Astrocyte (in vitro differentiated cells and primary cell): ENCODE measurements at regions not wholly inside any gene's neighbourhood (a gene's known extent, or its start where the extent isn't known, plus 50 kb on each side); places are given as distances from the start of the nearest gene placed in this dataset.

ENCODE experiments used
- DNase-seq: peaks from one replicate; pipeline ENCODE4 v3.0.0-alpha.2; 2010; ENCODE audit warnings: low read depth
- FAIRE-seq: peaks from 2 replicates; lab custom pipeline; 2011; peaks lifted over from hg19 to GRCh38; lab: Jason Lieb, UNC
- H2AFZ ChIP-seq: 2 replicates; pipeline ENCODE4 v1.6.0; 2012; ENCODE audit warnings: low read depth, low read length, inconsistent platforms
- H3K27ac ChIP-seq: 2 replicates; pipeline ENCODE4 v1.5.1; 2011; ENCODE audit warnings: low read depth, low read length, inconsistent platforms
- H3K27me3 ChIP-seq: 2 replicates; pipeline ENCODE4 v1.6.0; 2011; ENCODE audit warnings: low read length, inconsistent platforms; ENCODE audit not compliant: insufficient read depth
- H3K36me3 ChIP-seq: 2 replicates; pipeline ENCODE4 v1.5.1; 2011; ENCODE audit warnings: low read length, inconsistent platforms; ENCODE audit not compliant: insufficient read depth
- H3K4me1 ChIP-seq: 2 replicates; pipeline ENCODE4 v1.5.1; 2011; ENCODE audit warnings: low read length, inconsistent platforms; ENCODE audit not compliant: insufficient read depth
- H3K4me2 ChIP-seq: 2 replicates; pipeline ENCODE4 v1.6.0; 2012; ENCODE audit warnings: low read length, inconsistent platforms
- H3K4me3 ChIP-seq: 2 replicates; pipeline ENCODE4 v1.5.1; 2011; ENCODE audit warnings: low read depth, mild to moderate bottlenecking, low read length, inconsistent platforms; ENCODE audit not compliant: insufficient read depth
- H3K79me2 ChIP-seq: 2 replicates; pipeline ENCODE4 v1.6.0; 2012; ENCODE audit warnings: mild to moderate bottlenecking, low read length, inconsistent platforms; ENCODE audit not compliant: insufficient read depth
- H3K9ac ChIP-seq: 2 replicates; pipeline ENCODE4 v1.6.0; 2012; ENCODE audit warnings: mild to moderate bottlenecking, low read length, inconsistent platforms
- H3K9me3 ChIP-seq: 2 replicates; pipeline ENCODE4 v1.5.1; 2012; ENCODE audit warnings: low read depth, mild to moderate bottlenecking, low read length, inconsistent platforms; ENCODE audit not compliant: insufficient read depth
- H4K20me1 ChIP-seq: 2 replicates; pipeline ENCODE4 v1.6.0; 2012; ENCODE audit warnings: low read length, inconsistent platforms; ENCODE audit not compliant: insufficient read depth
- H3K27ac Mint-ChIP-seq: one replicate; pipeline ENCODE4 v1.8.0; 2021; ENCODE audit warnings: mild to moderate bottlenecking, mixed read lengths; ENCODE audit not compliant: unreplicated experiment
- H3K27me3 Mint-ChIP-seq: one replicate; pipeline ENCODE4 v1.8.0; 2021; ENCODE audit warnings: low read depth, mixed read lengths; ENCODE audit not compliant: unreplicated experiment
- H3K36me3 Mint-ChIP-seq: one replicate; pipeline ENCODE4 v1.8.0; 2021; ENCODE audit warnings: low read depth, mixed read lengths; ENCODE audit not compliant: unreplicated experiment
- H3K4me1 Mint-ChIP-seq: one replicate; pipeline ENCODE4 v1.8.0; 2021; ENCODE audit warnings: low read depth, mixed read lengths; ENCODE audit not compliant: unreplicated experiment
- H3K4me3 Mint-ChIP-seq: one replicate; pipeline ENCODE4 v1.8.0; 2021; ENCODE audit warnings: mild to moderate bottlenecking, moderate library complexity, mixed read lengths; ENCODE audit not compliant: unreplicated experiment
- H3K9me3 Mint-ChIP-seq: one replicate; pipeline ENCODE4 v1.8.0; 2021; ENCODE audit warnings: mild to moderate bottlenecking, mixed read lengths; ENCODE audit not compliant: unreplicated experiment
- CTCF ChIP-seq: IDR thresholded peaks from 2 replicates; pipeline ENCODE4 v1.5.1; 2011; ENCODE audit warnings: low read depth, mild to moderate bottlenecking, inconsistent platforms, low read length, moderate library complexity; ENCODE audit not compliant: insufficient read depth
- EZH2 ChIP-seq: IDR thresholded peaks from 2 replicates; pipeline ENCODE4 v1.6.1; 2012; ENCODE audit warnings: mild to moderate bottlenecking, low read length, inconsistent platforms; ENCODE audit not compliant: insufficient read depth

GRCh38 chr5:121503111-121503840, 348.4 kb upstream of the FTMT start:
- TF ChIP-seq CTCF (no peak), EZH2 (no peak)
- no peaks in the 10 kb centered on the region for H3K4me1 ChIP-seq
- H3K79me2 ChIP-seq = no peaks in the 10 kb centered on the region
- no peaks in the 10 kb centered on the region for H3K36me3 ChIP-seq
- no peak for DNase-seq
- H3K27ac ChIP-seq = no peak overlapping the region
- no peak overlapping the region for H3K4me2 ChIP-seq
- Mint-ChIP-seq H3K27ac (no peak overlapping the region), H3K4me1 (peaks cover 4% of the 10 kb centered on the region), H3K4me3 (no peak overlapping the region), H3K36me3 (no peaks in the 10 kb centered on the region), H3K27me3 (no peaks in the 10 kb centered on the region), H3K9me3 (no peaks in the 10 kb centered on the region)
- no peak for FAIRE-seq
- no peak overlapping the region for H3K9ac ChIP-seq
- H4K20me1 ChIP-seq = no peaks in the 10 kb centered on the region
- no peak overlapping the region for H2AFZ ChIP-seq
- H3K4me3 ChIP-seq = no peak overlapping the region
- H3K27me3 ChIP-seq = no peaks in the 10 kb centered on the region
- H3K9me3 ChIP-seq = no peaks in the 10 kb centered on the region

GRCh38 chr5:121516997-121517396, 334.7 kb upstream of the FTMT start:
- Mint-ChIP-seq H3K4me3 (no peak overlapping the region), H3K36me3 (no peaks in the 10 kb centered on the region), H3K27me3 (no peaks in the 10 kb centered on the region), H3K27ac (no peak overlapping the region), H3K9me3 (no peaks in the 10 kb centered on the region), H3K4me1 (no peaks in the 10 kb centered on the region)
- Histone ChIP-seq H3K79me2 (no peaks in the 10 kb centered on the region), H3K9ac (no peak overlapping the region), H2AFZ (no peak overlapping the region), H3K27me3 (no peaks in the 10 kb centered on the region), H3K4me3 (no peak overlapping the region), H3K4me1 (no peaks in the 10 kb centered on the region), H3K27ac (no peak overlapping the region), H3K36me3 (no peaks in the 10 kb centered on the region), H3K9me3 (no peaks in the 10 kb centered on the region), H4K20me1 (no peaks in the 10 kb centered on the region), H3K4me2 (no peak overlapping the region)
- no peak for DNase-seq
- TF ChIP-seq CTCF (no peak), EZH2 (no peak)
- FAIRE-seq = no peak

- FAIRE-seq (no peak), DNase-seq (no peak)
- Histone ChIP-seq H3K27me3 (no peaks in the 10 kb centered on the region), H3K4me3 (no peak overlapping the region), H3K36me3 (no peaks in the 10 kb centered on the region), H3K9ac (no peak overlapping the region), H3K4me2 (no peak overlapping the region), H3K4me1 (no peaks in the 10 kb centered on the region), H3K9me3 (no peaks in the 10 kb centered on the region), H3K27ac (no peak overlapping the region), H4K20me1 (no peaks in the 10 kb centered on the region), H3K79me2 (no peaks in the 10 kb centered on the region), H2AFZ (no peak overlapping the region)
- Mint-ChIP-seq H3K36me3 (no peaks in the 10 kb centered on the region), H3K27me3 (no peaks in the 10 kb centered on the region), H3K4me1 (no peaks in the 10 kb centered on the region), H3K4me3 (no peak overlapping the region), H3K9me3 (no peaks in the 10 kb centered on the region), H3K27ac (no peak overlapping the region)
- no peak for TF ChIP-seq EZH2
- no peak for TF ChIP-seq CTCF
Measured at GRCh38 chr5:121525706-121526105, 326.0 kb upstream of the FTMT start.
